PFSK-1 (cell line): ENCODE measurements at regions not wholly inside any gene's neighbourhood (a gene's known extent, or its start where the extent isn't known, plus 50 kb on each side); places are given as distances from the start of the nearest gene placed in this dataset.

Source experiments
- POLR2AphosphoS5 ChIP-seq: IDR thresholded peaks from 2 replicates; pipeline ENCODE4 v1.6.1; 2012; ENCODE audit warnings: low read depth, mild to moderate bottlenecking, control low read depth, low read length, moderate library complexity
- TAF1 ChIP-seq: IDR thresholded peaks from 2 replicates; pipeline ENCODE4 v1.6.1; 2012; ENCODE audit warnings: low read length, control low read depth, borderline replicate concordance; ENCODE audit not compliant: insufficient read depth
- TF ChIP-seq, protein P1 (sequence below), 2 experiments: IDR thresholded peaks; 2 replicates each; pipeline versions ENCODE4 v1.6.1 to v1.8.0; 2011 to 2012; ENCODE audit warnings: low read depth in 2 of 2, low read length in 2 of 2, control low read depth in 1 of 2, inconsistent platforms in 1 of 2, mild to moderate bottlenecking in 1 of 2, moderate library complexity in 1 of 2; ENCODE audit not compliant: insufficient read depth in 1 of 2

DNA sequence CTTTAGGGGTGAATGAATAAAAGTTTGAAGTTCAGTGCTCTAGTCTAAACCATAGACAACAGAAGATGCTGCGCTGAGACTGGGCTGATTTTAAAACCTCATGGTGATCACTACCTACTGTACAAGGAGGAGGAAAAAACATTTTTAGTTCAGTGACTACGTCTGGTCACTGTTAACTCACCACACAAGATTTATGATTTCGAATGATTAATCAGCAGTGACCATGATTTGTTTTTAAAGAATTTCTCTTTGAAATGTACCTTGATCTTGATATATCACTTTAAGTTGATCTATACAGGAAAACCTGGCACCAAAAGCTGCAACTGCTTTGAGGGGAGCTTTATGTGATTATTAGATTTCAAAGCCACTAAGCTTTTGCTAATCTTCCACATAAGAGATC is 286.3 kb downstream of the PDGFC start:
- TF ChIP-seq, protein P1, sequence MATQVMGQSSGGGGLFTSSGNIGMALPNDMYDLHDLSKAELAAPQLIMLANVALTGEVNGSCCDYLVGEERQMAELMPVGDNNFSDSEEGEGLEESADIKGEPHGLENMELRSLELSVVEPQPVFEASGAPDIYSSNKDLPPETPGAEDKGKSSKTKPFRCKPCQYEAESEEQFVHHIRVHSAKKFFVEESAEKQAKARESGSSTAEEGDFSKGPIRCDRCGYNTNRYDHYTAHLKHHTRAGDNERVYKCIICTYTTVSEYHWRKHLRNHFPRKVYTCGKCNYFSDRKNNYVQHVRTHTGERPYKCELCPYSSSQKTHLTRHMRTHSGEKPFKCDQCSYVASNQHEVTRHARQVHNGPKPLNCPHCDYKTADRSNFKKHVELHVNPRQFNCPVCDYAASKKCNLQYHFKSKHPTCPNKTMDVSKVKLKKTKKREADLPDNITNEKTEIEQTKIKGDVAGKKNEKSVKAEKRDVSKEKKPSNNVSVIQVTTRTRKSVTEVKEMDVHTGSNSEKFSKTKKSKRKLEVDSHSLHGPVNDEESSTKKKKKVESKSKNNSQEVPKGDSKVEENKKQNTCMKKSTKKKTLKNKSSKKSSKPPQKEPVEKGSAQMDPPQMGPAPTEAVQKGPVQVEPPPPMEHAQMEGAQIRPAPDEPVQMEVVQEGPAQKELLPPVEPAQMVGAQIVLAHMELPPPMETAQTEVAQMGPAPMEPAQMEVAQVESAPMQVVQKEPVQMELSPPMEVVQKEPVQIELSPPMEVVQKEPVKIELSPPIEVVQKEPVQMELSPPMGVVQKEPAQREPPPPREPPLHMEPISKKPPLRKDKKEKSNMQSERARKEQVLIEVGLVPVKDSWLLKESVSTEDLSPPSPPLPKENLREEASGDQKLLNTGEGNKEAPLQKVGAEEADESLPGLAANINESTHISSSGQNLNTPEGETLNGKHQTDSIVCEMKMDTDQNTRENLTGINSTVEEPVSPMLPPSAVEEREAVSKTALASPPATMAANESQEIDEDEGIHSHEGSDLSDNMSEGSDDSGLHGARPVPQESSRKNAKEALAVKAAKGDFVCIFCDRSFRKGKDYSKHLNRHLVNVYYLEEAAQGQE (IDR thresholded peaks at IDR 0.05; ENCODE audit: insufficient read depth in 1 of 2, low read depth in 2 of 2, low read length in 2 of 2) = no peak
- no peak for TF ChIP-seq POLR2AphosphoS5
- no peak for TF ChIP-seq TAF1
